HG03575 (cell line): ENCODE measurements at regions not wholly inside any gene's neighbourhood (a gene's known extent, or its start where the extent isn't known, plus 50 kb on each side); places are given as distances from the start of the nearest gene placed in this dataset.

ENCODE experiments used
- ATAC-seq: cut with Tn5 transposase; IDR thresholded peaks from one replicate; pipeline ENCODE4 v1.9.1; 2021; ENCODE audit not compliant: unreplicated experiment, insufficient number of reproducible peaks, low FRiP score; ENCODE audit errors: extremely low read depth

GRCh38 chr2:219758907-219759680, 131.7 kb downstream of the SLC4A3 start:
- ATAC-seq = no peak

GRCh38 chr2:219759801-219760200, 132.4 kb downstream of the SLC4A3 start:
- ATAC-seq = no peak

GRCh38 chr2:219765231-219765911, 137.9 kb downstream of the SLC4A3 start:
- ATAC-seq = no peak

- no peak for ATAC-seq
Measured at GRCh38 chr2:219766658-219767057, 139.2 kb downstream of the SLC4A3 start.

GRCh38 chr2:219769090-219769910, 141.9 kb downstream of the SLC4A3 start:
- ATAC-seq = no peak

- no peak for ATAC-seq
Measured at GRCh38 chr2:219772103-219772635, 144.7 kb downstream of the SLC4A3 start.

- no peak for ATAC-seq
Measured at GRCh38 chr2:219772697-219773096, 145.3 kb downstream of the SLC4A3 start.

- ATAC-seq = no peak
Measured at GRCh38 chr2:219775506-219775905, 148.1 kb downstream of the SLC4A3 start.

- no peak for ATAC-seq
Measured at GRCh38 chr2:219777388-219777787, 150.0 kb downstream of the SLC4A3 start.

- no peak for ATAC-seq
Measured at GRCh38 chr2:219778189-219778588, 150.8 kb downstream of the SLC4A3 start.

- ATAC-seq = no peak
Measured at GRCh38 chr2:219782737-219783348, 155.4 kb downstream of the SLC4A3 start.

GRCh38 chr2:219783359-219783975, 156.0 kb downstream of the SLC4A3 start:
- ATAC-seq = no peak

GRCh38 chr2:219784178-219784577, 156.7 kb downstream of the SLC4A3 start:
- ATAC-seq = no peak

GRCh38 chr2:219789476-219789875, 162.0 kb downstream of the SLC4A3 start:
- ATAC-seq = no peak

- ATAC-seq = no peak
Measured at GRCh38 chr2:219792446-219792845, 165.0 kb downstream of the SLC4A3 start.

- ATAC-seq = no peak
Measured at GRCh38 chr2:219798430-219798829, 171.0 kb downstream of the SLC4A3 start.

- no peak for ATAC-seq
Measured at GRCh38 chr2:219803294-219803693, 175.9 kb downstream of the SLC4A3 start.

GRCh38 chr2:219810895-219811294, 183.5 kb downstream of the SLC4A3 start:
- no peak for ATAC-seq

- ATAC-seq = no peak
Measured at GRCh38 chr2:219812672-219813071, 185.2 kb downstream of the SLC4A3 start.
